Inflammatory macrophage (primary cell): ENCODE measurements at regions not wholly inside any gene's neighbourhood (a gene's known extent, or its start where the extent isn't known, plus 50 kb on each side); places are given as distances from the start of the nearest gene placed in this dataset.
"Not testable (repeated sequence)": the region's sequence is repeated elsewhere in the genome, so short reads cannot be mapped to it uniquely, and the experiment has no call there.

Experiments used
- DNase-seq, 2 donors: peaks; one replicate each; pipeline ENCODE4 v3.0.0-alpha.2; 2020 to 2022

- DNase-seq: no peak
Measured at GRCh38 chr3:137463131-137463530, 301.0 kb upstream of the SOX14 start.

GRCh38 chr3:137464341-137464740 is 299.8 kb upstream of the SOX14 start:
- DNase-seq: no peak

GRCh38 chr3:137468446-137468845 is 295.7 kb upstream of the SOX14 start:
- DNase-seq: no peak

GRCh38 chr3:137469263-137469662 is 294.9 kb upstream of the SOX14 start:
- DNase-seq: no peak

GRCh38 chr3:137471130-137471529 is 293.0 kb upstream of the SOX14 start:
- no peak for DNase-seq

- no peak for DNase-seq
Measured at GRCh38 chr3:137471558-137472204, 292.4 kb upstream of the SOX14 start.

GRCh38 chr3:137477614-137478013 is 286.5 kb upstream of the SOX14 start:
- DNase-seq: no peak

GRCh38 chr3:137509354-137510045 is 254.6 kb upstream of the SOX14 start:
- no peak for DNase-seq

GRCh38 chr3:137511655-137512054 is 252.5 kb upstream of the SOX14 start:
- no peak for DNase-seq

- DNase-seq: no peak
Measured at GRCh38 chr3:137514853-137515252, 249.3 kb upstream of the SOX14 start.

GRCh38 chr3:137519602-137520001 is 244.5 kb upstream of the SOX14 start:
- no peak for DNase-seq

GRCh38 chr3:137524751-137525150 is 239.4 kb upstream of the SOX14 start:
- no peak for DNase-seq

GRCh38 chr3:137525471-137525870 is 238.6 kb upstream of the SOX14 start:
- no peak for DNase-seq

- no peak for DNase-seq
Measured at GRCh38 chr3:137542049-137542448, 222.1 kb upstream of the SOX14 start.

GRCh38 chr3:137554242-137554641 is 209.9 kb upstream of the SOX14 start:
- no peak for DNase-seq

- no peak for DNase-seq
Measured at GRCh38 chr3:137568880-137569279, 195.2 kb upstream of the SOX14 start.

GRCh38 chr3:137572931-137573330 is 191.2 kb upstream of the SOX14 start:
- DNase-seq: no peak

GRCh38 chr3:137582484-137582883 is 181.6 kb upstream of the SOX14 start:
- no peak for DNase-seq

- no peak for DNase-seq
Measured at GRCh38 chr3:137583256-137583655, 180.9 kb upstream of the SOX14 start.

- no peak for DNase-seq
Measured at GRCh38 chr3:137588871-137589270, 175.2 kb upstream of the SOX14 start.

- not testable (repeated sequence) for DNase-seq
Measured at GRCh38 chr3:137595415-137595814, 168.7 kb upstream of the SOX14 start.

- DNase-seq: no peak
Measured at GRCh38 chr3:137610723-137611122, 153.4 kb upstream of the SOX14 start.

GRCh38 chr3:137612291-137612690 is 151.8 kb upstream of the SOX14 start:
- DNase-seq: no peak

GRCh38 chr3:137615659-137616418 is 148.3 kb upstream of the SOX14 start:
- no peak for DNase-seq
